HAP-1 (cell line): ENCODE measurements at regions not wholly inside any gene's neighbourhood (a gene's known extent, or its start where the extent isn't known, plus 50 kb on each side); places are given as distances from the start of the nearest gene placed in this dataset.
"Not testable (repeated sequence)": the region's sequence is repeated elsewhere in the genome, so short reads cannot be mapped to it uniquely, and the experiment has no call there.

Experiments used
- DNase-seq, 2 experiments: peaks; one replicate each; pipeline ENCODE4 v3.0.0-alpha.2; 2016 to 2020; ENCODE audit warnings: low spot score in 2 of 2
- H3K27me3 ChIP-seq: fragments of 250-450 bp; sonication (Bioruptor Pico); 2 replicates; pipeline ENCODE4 v1.5.1; 2020; ENCODE audit warnings: low read depth, mild to moderate bottlenecking, moderate library complexity
- H3K36me3 ChIP-seq: fragments of 250-450 bp; sonication (Bioruptor Pico); replicated peaks from 2 replicates; pipeline ENCODE4 v1.5.1; 2020; ENCODE audit warnings: mild to moderate bottlenecking
- H3K4me1 ChIP-seq: fragments of 250-450 bp; sonication (Bioruptor Pico); 2 replicates; pipeline ENCODE4 v1.5.1; 2020; ENCODE audit warnings: mild to moderate bottlenecking
- H3K4me3 ChIP-seq: fragments of 250-450 bp; sonication (Bioruptor Pico); 2 replicates; pipeline ENCODE4 v1.5.1; 2020; ENCODE audit warnings: mild to moderate bottlenecking, moderate library complexity
- H3K9me3 ChIP-seq: fragments of 250-450 bp; sonication (Bioruptor Pico); 2 replicates; pipeline ENCODE4 v1.5.1; 2020; ENCODE audit warnings: mild to moderate bottlenecking, moderate library complexity
- in situ Hi-C: fragments of 300-500 bp; cut with MboI; formaldehyde crosslinking; loops from 3 replicates; pipeline ENCODE4 v1.14.3; 2020; ENCODE audit warnings: low sequenced_read_pairs, inconsistent platforms, mixed read lengths

DNA sequence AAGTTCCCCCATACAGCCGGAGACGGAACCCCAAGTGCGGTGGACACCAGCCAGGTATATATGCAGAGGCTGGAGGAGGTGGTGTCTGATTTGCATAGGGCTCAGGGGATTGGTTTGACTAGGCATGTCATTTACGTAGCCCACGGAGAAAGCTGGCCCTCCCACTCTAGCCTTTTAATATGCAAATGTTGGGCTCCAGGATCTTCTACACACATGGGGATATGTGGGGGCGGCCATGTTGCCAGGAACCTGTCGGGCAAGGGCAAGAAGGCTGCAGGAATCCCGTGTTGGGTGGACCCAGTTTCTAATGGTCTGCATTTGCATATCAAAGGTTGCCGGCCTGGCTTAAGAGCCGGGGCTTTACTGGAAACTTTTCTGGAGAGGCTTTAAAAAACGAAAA lies 57.4 kb downstream of the FTHL17 start:
- H3K4me1 ChIP-seq, H3K36me3 ChIP-seq, H3K9me3 ChIP-seq, H3K27me3 ChIP-seq, H3K4me3 ChIP-seq, in situ Hi-C loops: not testable (repeated sequence)
- DNase-seq: peak in 1 of 2 experiments; percentile 59

DNA sequence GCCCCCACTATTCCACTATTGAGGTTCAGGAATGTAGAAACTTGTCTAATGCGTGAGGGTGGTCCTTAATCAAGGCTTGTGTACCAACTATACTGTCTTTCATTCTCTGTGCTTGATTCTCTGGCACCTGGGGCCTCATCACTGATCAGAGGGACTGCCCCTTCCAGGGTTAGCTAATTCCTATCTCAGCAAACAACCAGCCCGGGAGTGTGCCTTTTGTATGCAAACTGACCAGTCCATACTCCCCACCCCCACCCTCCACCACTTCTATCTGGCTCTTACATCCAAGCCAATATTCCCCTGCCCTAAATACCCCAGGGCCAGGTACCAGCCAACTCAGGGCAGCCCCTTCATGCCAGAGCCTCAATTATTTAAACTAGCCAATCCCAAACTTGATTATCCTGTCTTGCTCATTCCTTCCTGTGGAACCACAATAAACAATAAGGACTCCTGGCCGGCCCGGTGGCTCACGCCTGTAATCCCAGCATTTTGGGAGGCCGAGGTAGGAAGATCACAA lies 59.3 kb downstream of the FTHL17 start:
- peaks cover under 1% of the 10 kb centered on the region; the same call in 1 of the 2 replicates for H3K27me3 ChIP-seq
- H3K36me3 ChIP-seq: no peaks in the 10 kb centered on the region
- 0 out of 2 replicates have a peak, but pooled peaks cover 2% of the 10 kb centered on the region for H3K9me3 ChIP-seq
- peaks cover 7% of the 10 kb centered on the region for H3K4me1 ChIP-seq
- in situ Hi-C loops: no loop called here
- DNase-seq: no peak
- no peak overlapping the region for H3K4me3 ChIP-seq

DNA sequence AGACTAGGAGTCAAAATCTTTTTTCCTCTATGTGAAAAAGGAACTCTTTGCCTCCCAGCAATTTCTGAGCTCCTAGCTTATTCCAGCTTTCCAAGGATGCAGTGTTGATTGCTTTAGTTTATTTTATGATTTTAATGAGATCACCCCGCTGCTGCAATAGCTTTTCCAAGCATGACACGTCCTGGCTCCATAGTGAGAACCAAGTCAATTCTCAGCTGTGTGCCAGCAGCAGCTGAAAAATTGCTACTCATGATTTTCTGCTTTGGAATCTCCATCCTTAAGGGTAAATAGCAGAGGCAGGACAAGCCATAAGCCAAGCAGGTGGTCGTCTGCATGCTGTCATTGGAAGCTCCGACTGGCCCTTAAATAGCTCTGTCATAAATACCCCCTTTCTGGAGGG lies 64.5 kb downstream of the FTHL17 start:
- no peaks in the 10 kb centered on the region for H3K36me3 ChIP-seq
- H3K27me3 ChIP-seq: peaks cover 13% of the 10 kb centered on the region
- no peak overlapping the region for H3K4me3 ChIP-seq
- H3K4me1 ChIP-seq: no peaks in the 10 kb centered on the region
- no peaks in the 10 kb centered on the region for H3K9me3 ChIP-seq
- no peak for DNase-seq
- in situ Hi-C loops: no loop called here

DNA sequence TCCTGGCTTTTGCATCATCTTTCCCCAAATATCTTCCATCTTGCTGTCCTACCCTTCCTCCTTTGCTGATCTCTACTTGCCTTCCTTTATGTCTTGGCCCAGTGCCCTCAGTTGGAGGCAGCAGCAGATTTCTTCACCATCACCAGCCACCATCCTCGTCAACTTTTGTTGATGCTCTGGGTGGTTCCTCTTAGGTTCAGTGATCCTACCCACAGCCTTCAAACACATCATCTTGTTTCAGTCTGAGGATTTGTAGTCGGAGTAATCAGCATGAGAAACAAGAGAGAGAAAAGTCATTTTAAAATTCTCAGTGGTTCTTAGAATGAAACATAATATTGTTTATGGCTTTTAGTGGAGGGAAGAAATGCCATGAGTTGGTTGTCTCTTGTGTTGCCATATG lies 65.8 kb downstream of the FTHL17 start:
- no peak for DNase-seq
- no peaks in the 10 kb centered on the region for H3K9me3 ChIP-seq
- peaks cover 18% of the 10 kb centered on the region for H3K27me3 ChIP-seq
- H3K4me1 ChIP-seq: no peaks in the 10 kb centered on the region
- no peaks in the 10 kb centered on the region for H3K36me3 ChIP-seq
- in situ Hi-C loops: no loop called here
- H3K4me3 ChIP-seq: no peak overlapping the region

DNA sequence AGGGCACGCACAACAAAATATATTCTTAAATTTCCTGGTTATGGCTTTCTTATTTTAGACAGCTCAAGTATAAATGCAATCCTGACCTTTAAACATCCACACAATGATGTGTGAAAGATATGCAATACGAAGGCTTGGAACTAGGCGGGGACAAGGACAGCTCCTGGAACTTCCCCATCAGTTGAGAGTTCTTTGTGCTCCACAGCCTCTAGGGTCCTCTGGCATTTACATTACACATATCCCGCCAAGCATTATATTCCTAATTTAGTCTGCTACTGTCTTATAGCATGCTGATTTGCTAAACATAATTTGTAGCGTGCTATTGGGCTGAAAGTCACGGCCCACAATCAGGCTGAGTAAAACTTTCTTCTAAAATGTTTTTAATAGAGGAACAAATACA lies 74.4 kb downstream of the FTHL17 start:
- no peaks in the 10 kb centered on the region for H3K9me3 ChIP-seq
- peaks cover 39% of the 10 kb centered on the region for H3K27me3 ChIP-seq
- peaks cover 12% of the 10 kb centered on the region for H3K4me1 ChIP-seq
- in situ Hi-C loops: no loop called here
- no peak overlapping the region for H3K4me3 ChIP-seq
- H3K36me3 ChIP-seq: no peaks in the 10 kb centered on the region
- no peak for DNase-seq

DNA sequence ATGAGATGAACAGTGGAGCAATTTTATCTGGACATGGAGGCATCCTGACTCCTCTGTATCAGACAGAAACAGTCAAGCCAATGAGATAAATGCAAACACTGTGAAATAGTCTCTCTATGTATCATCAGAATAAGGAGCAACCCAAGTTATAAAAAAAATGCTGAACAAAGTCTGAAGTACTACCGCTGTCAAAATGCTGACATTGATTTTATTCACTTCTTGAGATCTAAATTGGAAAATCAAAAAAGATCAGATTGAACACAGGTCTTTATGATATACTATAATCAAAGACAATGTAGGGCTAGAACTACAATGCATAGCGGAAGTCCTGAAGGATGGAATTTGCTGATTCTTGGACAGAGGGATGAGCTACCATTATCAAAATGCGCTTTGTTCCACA lies 76.1 kb downstream of the FTHL17 start:
- in situ Hi-C loops: no loop called here
- no peak overlapping the region for H3K4me3 ChIP-seq
- no peaks in the 10 kb centered on the region for H3K36me3 ChIP-seq
- H3K9me3 ChIP-seq: no peaks in the 10 kb centered on the region
- peaks cover 19% of the 10 kb centered on the region for H3K4me1 ChIP-seq
- H3K27me3 ChIP-seq: peaks cover 42% of the 10 kb centered on the region
- no peak for DNase-seq

DNA sequence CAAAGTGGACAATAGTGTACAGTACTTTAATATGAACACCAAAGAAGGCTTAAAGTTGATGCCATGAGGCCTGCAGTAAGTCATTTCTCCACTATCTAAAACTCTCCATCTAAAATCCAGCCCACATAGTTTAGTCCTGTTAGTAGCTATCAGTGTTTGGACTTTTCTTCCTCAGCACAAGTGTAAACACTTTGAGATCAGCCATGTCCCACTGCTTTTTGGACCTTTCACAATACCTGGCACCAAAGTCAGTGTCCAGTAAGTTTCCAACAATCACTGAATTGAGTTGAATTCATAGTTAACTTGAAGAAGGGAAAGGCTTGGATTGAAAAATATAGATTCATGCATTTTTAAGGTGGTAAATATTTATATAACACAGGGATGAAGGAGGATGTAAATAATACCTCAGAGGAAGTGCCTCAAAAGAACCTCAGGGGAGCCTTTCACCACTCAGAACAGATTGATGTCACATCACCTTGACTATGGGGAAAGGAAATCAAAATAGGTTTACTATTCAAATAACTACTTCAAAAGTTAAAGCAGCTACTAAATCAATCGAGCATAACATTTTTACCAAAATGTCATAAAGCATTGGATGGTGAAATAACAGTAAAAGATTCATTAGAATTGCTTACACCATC lies 76.7 kb downstream of the FTHL17 start:
- Histone ChIP-seq H3K4me1 (peaks cover 19% of the 10 kb centered on the region), H3K9me3 (no peaks in the 10 kb centered on the region), H3K36me3 (no peaks in the 10 kb centered on the region), H3K27me3 (peaks cover 44% of the 10 kb centered on the region), H3K4me3 (no peak overlapping the region)
- in situ Hi-C loops: no loop called here
- DNase-seq: no peak

DNA sequence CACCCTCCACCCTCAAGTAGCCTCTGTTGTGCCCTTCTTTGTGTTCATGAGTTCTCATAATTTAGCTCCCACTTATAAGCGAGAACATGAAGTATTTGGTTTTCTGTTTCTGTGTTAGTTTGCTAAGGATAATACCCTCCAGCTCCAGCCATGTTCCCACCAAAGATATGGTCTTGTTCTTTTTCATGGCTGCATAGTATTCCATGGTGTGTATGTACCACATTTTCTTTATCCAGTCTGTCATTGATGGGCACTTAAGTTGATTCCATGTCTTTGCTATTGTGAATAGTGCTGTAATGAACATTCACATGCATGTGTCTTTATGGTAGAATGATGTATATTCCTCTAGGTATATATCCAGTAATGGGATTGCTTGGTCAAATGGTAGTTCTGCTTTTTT lies 77.8 kb downstream of the FTHL17 start:
- DNase-seq, in situ Hi-C loops, H3K36me3 ChIP-seq, H3K4me3 ChIP-seq, H3K9me3 ChIP-seq: not testable (repeated sequence)
- Histone ChIP-seq H3K27me3 (peaks cover 56% of the 10 kb centered on the region), H3K4me1 (peaks cover 19% of the 10 kb centered on the region)

DNA sequence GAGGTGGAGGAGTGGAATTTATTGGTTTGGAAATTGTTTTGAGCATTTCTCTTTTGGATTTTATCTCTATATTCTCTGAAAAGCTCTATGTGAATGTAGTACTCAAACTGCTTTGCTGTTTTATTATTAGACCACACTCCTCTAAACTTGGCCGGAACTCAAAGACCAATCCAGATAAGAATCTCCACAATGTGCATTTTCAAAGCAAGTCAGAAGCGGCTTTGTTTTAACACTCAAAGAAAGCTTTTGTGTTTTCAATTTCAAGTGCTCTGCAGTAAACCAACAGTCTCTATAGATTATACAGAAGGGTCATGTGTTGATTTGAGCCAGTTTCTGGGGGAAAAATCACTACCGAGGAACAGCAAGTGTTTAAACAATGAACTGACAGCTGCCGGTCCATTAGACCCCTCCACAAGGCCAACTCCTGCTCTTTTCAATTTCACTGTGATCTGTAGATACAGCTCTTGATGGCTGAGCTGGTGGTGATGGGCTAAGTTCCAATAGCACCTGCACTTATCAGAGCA lies 79.4 kb downstream of the FTHL17 start:
- H3K4me1 ChIP-seq: peaks cover 19% of the 10 kb centered on the region
- in situ Hi-C loops: no loop called here
- peak; percentile 69 to 95 for DNase-seq

DNA sequence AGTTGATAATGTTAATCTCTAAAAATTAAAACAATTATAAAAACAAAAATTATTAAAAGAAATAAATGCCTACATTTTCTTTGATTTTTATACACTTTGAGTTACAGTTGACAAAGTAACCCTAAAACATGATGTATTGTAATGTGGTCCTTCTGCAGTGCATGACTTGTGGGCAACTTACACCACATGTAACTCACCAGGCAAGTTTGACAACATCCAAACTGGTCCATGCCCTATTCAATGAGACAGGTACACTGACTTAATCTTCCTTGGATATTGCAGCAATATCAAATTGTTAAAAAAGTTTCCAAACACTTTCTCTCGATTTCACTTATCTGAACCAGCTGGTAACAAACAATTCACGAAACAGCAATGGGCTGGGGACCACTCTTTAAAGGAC lies 81.5 kb downstream of the FTHL17 start:
- H3K9me3 ChIP-seq: no peaks in the 10 kb centered on the region
- H3K27me3 ChIP-seq: peaks cover 51% of the 10 kb centered on the region
- H3K36me3 ChIP-seq: no peaks in the 10 kb centered on the region
- H3K4me3 ChIP-seq: no peak overlapping the region
- peaks cover 16% of the 10 kb centered on the region for H3K4me1 ChIP-seq
- in situ Hi-C loops: no loop called here
- no peak for DNase-seq

More for the DNA sequence above, 79.4 kb downstream of the FTHL17 start:
- peaks cover 63% of the 10 kb centered on the region for H3K27me3 ChIP-seq
- H3K36me3 ChIP-seq: no peaks in the 10 kb centered on the region
- no peaks in the 10 kb centered on the region for H3K9me3 ChIP-seq
- H3K4me3 ChIP-seq: no peak overlapping the region

DNA sequence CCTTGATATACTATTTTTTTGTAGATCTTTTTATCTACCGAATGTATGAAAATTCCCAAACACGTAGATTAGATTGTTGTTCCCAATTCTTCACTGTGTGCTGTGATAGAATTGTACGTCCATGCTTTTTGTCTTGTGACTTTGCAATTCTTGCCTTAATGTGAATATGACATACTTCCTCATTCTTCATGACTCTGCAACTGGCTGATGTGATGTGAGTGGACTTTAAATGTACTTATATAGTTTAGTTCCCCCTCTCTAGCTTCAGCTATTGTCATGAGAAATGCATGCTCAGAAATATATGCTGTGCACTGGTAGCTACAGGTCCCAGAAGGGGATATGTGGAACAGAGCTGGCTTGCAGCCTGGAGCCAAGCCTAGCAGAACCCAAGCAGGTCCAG lies 89.4 kb downstream of the FTHL17 start:
- Histone ChIP-seq H3K27me3 (peaks cover 5% of the 10 kb centered on the region; the same call in 1 of the 2 replicates), H3K4me1 (peaks cover 22% of the 10 kb centered on the region), H3K4me3 (no peak overlapping the region), H3K36me3 (no peaks in the 10 kb centered on the region), H3K9me3 (no peaks in the 10 kb centered on the region)
- in situ Hi-C loops: no loop called here
- no peak for DNase-seq

DNA sequence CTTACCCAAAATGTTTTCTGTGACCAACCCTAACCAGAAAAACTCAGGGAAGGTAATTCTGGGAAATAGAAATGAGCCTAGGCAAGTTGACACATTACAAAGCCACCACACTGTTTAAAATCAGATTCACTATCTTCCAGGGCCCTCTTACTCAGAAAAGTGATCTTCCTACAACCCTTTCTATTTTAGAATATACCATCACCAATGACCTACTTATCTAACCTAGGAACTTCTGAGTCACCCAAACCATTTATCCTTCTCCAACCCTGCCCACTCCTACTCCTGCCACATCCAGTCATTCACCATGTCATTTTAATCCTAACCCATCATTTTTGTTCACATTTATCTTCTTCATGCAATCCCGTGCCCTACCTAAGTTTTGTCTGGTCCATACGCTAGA lies 89.9 kb downstream of the FTHL17 start:
- Histone ChIP-seq H3K4me3 (no peak overlapping the region), H3K27me3 (peaks cover 5% of the 10 kb centered on the region; the same call in 1 of the 2 replicates), H3K4me1 (peaks cover 22% of the 10 kb centered on the region), H3K36me3 (no peaks in the 10 kb centered on the region), H3K9me3 (no peaks in the 10 kb centered on the region)
- in situ Hi-C loops: no loop called here
- DNase-seq: no peak

DNA sequence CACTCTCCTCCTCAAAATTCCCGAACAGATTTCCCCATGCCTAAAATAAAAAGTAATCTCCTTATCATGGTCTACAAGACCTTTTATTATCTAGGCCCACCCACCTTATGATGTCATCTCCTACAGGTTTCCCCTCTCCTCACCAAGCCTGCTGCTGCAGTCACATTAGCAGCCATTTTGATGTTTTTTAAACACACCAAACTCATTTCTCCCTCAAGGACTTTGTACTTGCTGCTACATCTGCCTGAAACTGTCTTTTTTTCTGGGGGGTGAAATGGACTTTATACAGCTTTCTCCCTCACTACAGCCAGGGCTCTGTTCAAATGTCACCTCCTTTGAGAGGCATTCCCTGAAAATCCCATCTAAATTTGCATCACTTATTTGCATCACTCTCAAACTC lies 90.2 kb upstream of the TAB3 start:
- peaks cover 9% of the 10 kb centered on the region for H3K4me1 ChIP-seq
- no peaks in the 10 kb centered on the region for H3K36me3 ChIP-seq
- H3K4me3 ChIP-seq: no peak overlapping the region
- no peaks in the 10 kb centered on the region for H3K9me3 ChIP-seq
- no peak for DNase-seq
- H3K27me3 ChIP-seq: peaks cover 5% of the 10 kb centered on the region; the same call in 1 of the 2 replicates
- in situ Hi-C loops: no loop called here

DNA sequence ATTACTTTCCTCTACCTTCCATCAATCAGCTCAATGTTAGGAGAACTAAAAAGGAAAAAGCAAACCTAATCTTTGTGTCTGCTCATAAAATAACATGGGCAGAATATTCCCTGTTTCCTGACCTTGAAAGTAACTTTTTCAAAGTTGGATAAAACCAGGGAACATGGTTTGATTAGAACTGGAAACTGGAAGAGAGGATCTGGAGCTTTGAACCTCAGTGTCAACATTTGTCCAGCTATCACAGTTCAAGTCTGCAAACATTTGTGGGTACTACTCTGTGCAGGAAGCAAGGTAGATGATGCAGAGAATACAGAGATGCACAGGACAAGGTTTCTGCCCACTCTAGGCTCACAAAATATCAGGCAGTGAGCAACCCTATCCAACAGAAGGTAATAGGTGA lies 86.4 kb upstream of the TAB3 start:
- H3K4me3 ChIP-seq: no peak overlapping the region

More for the DNA sequence above, 86.4 kb upstream of the TAB3 start:
- H3K36me3 ChIP-seq: no peaks in the 10 kb centered on the region
- in situ Hi-C loops: no loop called here
- no peak for DNase-seq
- H3K9me3 ChIP-seq: no peaks in the 10 kb centered on the region
- 0 out of 2 replicates have a peak, but pooled peaks cover 2% of the 10 kb centered on the region for H3K4me1 ChIP-seq
- peaks cover 10% of the 10 kb centered on the region; the same call in 1 of the 2 replicates for H3K27me3 ChIP-seq
